Bronchial epithelial cell (primary cell): ENCODE measurements at regions not wholly inside any gene's neighbourhood (a gene's known extent, or its start where the extent isn't known, plus 50 kb on each side); places are given as distances from the start of the nearest gene placed in this dataset.
"Not testable (repeated sequence)": the region's sequence is repeated elsewhere in the genome, so short reads cannot be mapped to it uniquely, and the experiment has no call there.

Experiments used
- DNase-seq: peaks from one replicate; pipeline ENCODE4 v3.0.0-alpha.2; 2010; ENCODE audit warnings: low read depth
- FAIRE-seq: peaks from 2 replicates; lab custom pipeline; 2011; peaks lifted over from hg19 to GRCh38; lab: Jason Lieb, UNC
- H3K27me3 ChIP-seq: 2 replicates; pipeline ENCODE4 v1.5.1; 2011; ENCODE audit warnings: low read length; ENCODE audit not compliant: control insufficient read depth, insufficient read depth
- H3K36me3 ChIP-seq: 2 replicates; pipeline ENCODE4 v1.5.1; 2011; ENCODE audit warnings: low read length; ENCODE audit not compliant: control insufficient read depth, insufficient read depth
- H3K4me3 ChIP-seq: 2 replicates; pipeline ENCODE4 v1.5.1; 2011; ENCODE audit warnings: mild to moderate bottlenecking, low read depth, low read length, control low read depth
- CTCF ChIP-seq: IDR thresholded peaks from 2 replicates; pipeline ENCODE4 v1.5.1; 2011; ENCODE audit warnings: mild to moderate bottlenecking, moderate library complexity, low read length, control low read depth, inconsistent platforms; ENCODE audit not compliant: insufficient read depth, severe bottlenecking

- Histone ChIP-seq H3K36me3 (no peaks in the 10 kb centered on the region), H3K27me3 (no peaks in the 10 kb centered on the region), H3K4me3 (no peak overlapping the region)
- DNase-seq (no peak), FAIRE-seq (no peak)
- no peak for TF ChIP-seq CTCF
Measured at GRCh38 chr15:93359060-93359408, 270.0 kb upstream of the RGMA start.

DNA sequence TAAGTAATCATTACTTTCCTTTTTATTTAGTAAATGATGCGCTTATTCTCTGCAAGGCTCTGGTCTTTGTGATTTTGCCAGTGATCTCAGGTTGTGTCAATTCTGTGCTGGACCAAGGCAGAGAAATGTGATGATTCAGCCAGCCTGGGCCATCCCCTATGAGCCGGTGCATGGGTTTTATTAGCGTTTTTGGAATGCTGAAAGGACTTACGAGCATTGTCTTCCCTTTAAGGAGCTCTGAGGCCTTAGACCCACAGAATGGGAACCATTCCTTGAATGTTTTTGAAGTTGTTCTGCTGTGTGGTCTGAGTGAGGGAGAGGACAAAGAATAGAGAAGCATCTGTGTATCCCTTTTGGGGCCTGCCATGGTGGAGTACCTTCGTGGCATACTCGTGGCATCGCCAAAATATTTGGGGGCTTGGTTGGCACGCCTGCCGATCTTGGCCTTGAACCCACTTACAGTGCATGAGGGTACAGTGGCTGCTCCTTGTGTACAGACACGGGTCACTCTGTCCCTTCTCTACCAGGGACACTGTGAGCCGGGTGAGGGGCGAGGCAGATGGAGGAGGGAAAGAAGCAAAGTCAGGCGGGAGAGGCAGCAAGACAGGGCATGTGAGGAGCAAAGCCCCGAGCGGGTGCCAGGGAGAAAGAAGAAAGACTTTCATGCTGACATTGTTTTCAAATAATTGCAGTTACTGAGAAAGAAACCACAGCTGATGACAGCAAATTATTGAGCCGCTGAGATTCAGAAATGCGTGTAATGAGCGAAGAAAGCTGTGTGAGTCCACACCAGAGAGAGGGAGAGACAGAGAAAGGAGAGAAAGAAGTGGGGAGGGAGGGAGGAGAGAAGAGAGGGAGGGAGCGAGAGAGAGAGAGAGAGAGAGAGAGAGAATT lies 269.4 kb upstream of the RGMA start:
- Histone ChIP-seq H3K27me3 (no peaks in the 10 kb centered on the region), H3K4me3 (no peak overlapping the region), H3K36me3 (no peaks in the 10 kb centered on the region)
- no peak for TF ChIP-seq CTCF
- FAIRE-seq (no peak), DNase-seq (no peak)

- DNase-seq: no peak
- no peaks in the 10 kb centered on the region for H3K27me3 ChIP-seq
- no peak for FAIRE-seq
- no peak overlapping the region for H3K4me3 ChIP-seq
- H3K36me3 ChIP-seq: no peaks in the 10 kb centered on the region
- TF ChIP-seq CTCF: no peak
Measured at GRCh38 chr15:93348711-93349545, 259.9 kb upstream of the RGMA start.

DNA sequence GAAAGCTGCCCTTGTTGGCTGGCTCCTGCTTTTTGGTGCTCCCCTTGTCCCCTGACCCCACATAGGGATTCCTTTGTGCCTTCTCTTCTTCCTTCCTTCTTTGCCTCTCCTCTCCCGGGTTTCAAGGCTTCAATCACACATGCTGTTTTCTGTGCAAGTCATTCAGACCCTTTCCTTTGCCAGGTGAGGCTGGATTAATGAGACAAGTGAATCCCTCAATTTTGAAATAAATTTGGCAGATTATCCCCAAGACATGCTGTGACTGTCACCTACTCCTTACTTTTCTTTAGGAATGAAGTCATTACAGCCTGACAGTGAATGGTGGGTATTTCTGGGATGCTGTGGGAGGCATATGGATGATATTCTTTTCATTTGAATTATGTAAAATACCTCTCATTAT lies 259.0 kb upstream of the RGMA start:
- Histone ChIP-seq H3K4me3 (no peak overlapping the region), H3K27me3 (no peaks in the 10 kb centered on the region), H3K36me3 (no peaks in the 10 kb centered on the region)
- no peak for DNase-seq
- no peak for TF ChIP-seq CTCF
- FAIRE-seq: no peak

DNA sequence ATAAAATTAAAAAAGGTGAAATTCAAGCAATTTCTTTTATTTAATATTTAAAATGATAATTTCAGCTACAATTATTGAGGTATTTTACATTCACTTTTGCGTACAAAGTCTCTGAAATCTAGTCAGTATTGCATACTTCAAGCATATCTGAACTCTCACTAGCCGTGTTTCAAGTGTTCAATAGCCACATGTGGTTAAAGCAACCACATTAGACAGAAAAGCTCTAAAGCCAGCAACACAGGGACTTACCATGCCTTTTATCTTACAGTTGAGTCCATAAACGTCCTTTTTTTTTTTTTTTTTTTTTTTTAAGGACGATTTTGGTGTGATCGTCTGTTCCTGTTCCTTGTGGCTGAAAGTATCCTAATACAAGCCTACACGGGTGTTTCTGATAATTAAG lies 257.0 kb upstream of the RGMA start:
- no peak overlapping the region for H3K4me3 ChIP-seq
- H3K27me3 ChIP-seq: no peaks in the 10 kb centered on the region
- H3K36me3 ChIP-seq: no peaks in the 10 kb centered on the region
- DNase-seq (no peak), FAIRE-seq (no peak)
- no peak for TF ChIP-seq CTCF

DNA sequence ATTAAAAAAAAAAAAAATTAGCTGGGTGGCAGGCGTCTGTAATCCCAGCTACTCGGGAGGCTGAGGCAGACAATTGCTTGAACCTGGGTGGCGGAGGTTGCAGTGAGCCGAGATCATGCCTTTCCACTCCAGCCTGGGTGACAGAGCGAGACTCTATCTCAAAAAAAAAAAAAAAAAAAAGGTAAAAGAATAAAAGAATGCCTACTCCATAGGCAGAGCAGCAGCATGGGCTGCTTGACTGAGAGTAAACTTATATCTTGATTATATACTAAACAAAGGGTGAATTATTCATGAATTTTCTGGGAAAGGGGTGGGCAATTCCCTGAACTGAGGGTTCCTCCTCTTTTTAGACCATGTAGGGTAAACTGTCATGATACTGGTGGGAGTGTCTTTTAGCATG lies 254.4 kb upstream of the RGMA start:
- not testable (repeated sequence) for H3K36me3 ChIP-seq, DNase-seq, H3K27me3 ChIP-seq, H3K4me3 ChIP-seq, FAIRE-seq
